Astrocyte (in vitro differentiated cells and primary cell): ENCODE measurements at regions not wholly inside any gene's neighbourhood (a gene's known extent, or its start where the extent isn't known, plus 50 kb on each side); places are given as distances from the start of the nearest gene placed in this dataset.

ENCODE experiments used
- CTCF ChIP-seq: IDR thresholded peaks from 2 replicates; pipeline ENCODE4 v1.5.1; 2011; ENCODE audit warnings: low read depth, mild to moderate bottlenecking, inconsistent platforms, low read length, moderate library complexity; ENCODE audit not compliant: insufficient read depth
- EZH2 ChIP-seq: IDR thresholded peaks from 2 replicates; pipeline ENCODE4 v1.6.1; 2012; ENCODE audit warnings: mild to moderate bottlenecking, low read length, inconsistent platforms; ENCODE audit not compliant: insufficient read depth

DNA sequence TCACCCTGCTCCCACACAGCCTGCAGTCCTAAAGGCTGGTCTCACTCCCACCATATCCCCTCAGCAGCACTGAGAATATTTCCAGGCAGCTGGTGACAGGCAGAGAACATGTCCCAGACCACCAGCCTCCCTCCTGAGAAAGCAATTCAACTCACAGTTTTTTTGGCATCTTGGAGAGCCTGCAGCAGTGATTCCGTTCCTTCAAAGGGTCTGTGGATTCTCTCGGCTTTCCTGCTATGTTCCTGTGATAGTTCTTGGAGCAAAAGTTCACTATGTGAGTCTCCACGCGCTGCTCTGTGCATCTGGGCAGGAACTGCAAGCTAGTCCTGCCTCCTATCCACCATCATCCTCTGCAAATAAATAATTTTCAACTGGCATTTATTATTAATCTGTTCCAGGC lies 448.3 kb upstream of the HSF2 start:
- no peak for TF ChIP-seq CTCF
- no peak for TF ChIP-seq EZH2
